GM18508 (cell line): ENCODE measurements at regions not wholly inside any gene's neighbourhood (a gene's known extent, or its start where the extent isn't known, plus 50 kb on each side); places are given as distances from the start of the nearest gene placed in this dataset.

ENCODE experiments used
- ATAC-seq: cut with Tn5 transposase; IDR thresholded peaks from one replicate; pipeline ENCODE4 v1.9.1; 2021; ENCODE audit warnings: moderate number of reproducible peaks; ENCODE audit not compliant: insufficient read depth, unreplicated experiment

GRCh38 chr3:150079029-150079739 lies 108.5 kb upstream of the PFN2 start:
- ATAC-seq = no peak

- ATAC-seq = no peak
These were observed 107.0 kb upstream of the PFN2 start for GRCh38 chr3:150077581-150078247.

- ATAC-seq = no peak
These were observed 106.4 kb upstream of the PFN2 start for GRCh38 chr3:150077107-150077506.

- ATAC-seq = no peak
These were observed 105.7 kb upstream of the PFN2 start for GRCh38 chr3:150076443-150076842.

- no peak for ATAC-seq
These were observed 104.7 kb upstream of the PFN2 start for GRCh38 chr3:150075417-150075865.

GRCh38 chr3:150074697-150075416 lies 104.2 kb upstream of the PFN2 start:
- ATAC-seq = no peak

GRCh38 chr3:150074277-150074676 lies 103.6 kb upstream of the PFN2 start:
- ATAC-seq = no peak

GRCh38 chr3:150073513-150073912 lies 102.8 kb upstream of the PFN2 start:
- no peak for ATAC-seq

GRCh38 chr3:150073031-150073430 lies 102.3 kb upstream of the PFN2 start:
- no peak for ATAC-seq

- no peak for ATAC-seq
These were observed 101.9 kb upstream of the PFN2 start for GRCh38 chr3:150072576-150072975.

GRCh38 chr3:150070271-150070670 lies 99.6 kb upstream of the PFN2 start:
- no peak for ATAC-seq

- ATAC-seq = no peak
These were observed 98.9 kb upstream of the PFN2 start for GRCh38 chr3:150069633-150070032.

GRCh38 chr3:150069154-150069527 lies 98.4 kb upstream of the PFN2 start:
- no peak for ATAC-seq

- no peak for ATAC-seq
These were observed 97.9 kb upstream of the PFN2 start for GRCh38 chr3:150068440-150069153.

GRCh38 chr3:150067561-150067960 lies 96.9 kb upstream of the PFN2 start:
- ATAC-seq = no peak

GRCh38 chr3:150064971-150065370 lies 94.3 kb upstream of the PFN2 start:
- ATAC-seq = no peak

GRCh38 chr3:150063237-150063636 lies 92.5 kb upstream of the PFN2 start:
- ATAC-seq = no peak

- ATAC-seq = no peak
These were observed 91.8 kb upstream of the PFN2 start for GRCh38 chr3:150062492-150062891.

- ATAC-seq = no peak
These were observed 90.8 kb upstream of the PFN2 start for GRCh38 chr3:150061288-150062024.

- no peak for ATAC-seq
These were observed 89.0 kb upstream of the PFN2 start for GRCh38 chr3:150059729-150060128.
